ENCODE measurements at regions not wholly inside any gene's neighbourhood (a gene's known extent, or its start where the extent isn't known, plus 50 kb on each side); places are given as distances from the start of the nearest gene placed in this dataset.

DNA sequence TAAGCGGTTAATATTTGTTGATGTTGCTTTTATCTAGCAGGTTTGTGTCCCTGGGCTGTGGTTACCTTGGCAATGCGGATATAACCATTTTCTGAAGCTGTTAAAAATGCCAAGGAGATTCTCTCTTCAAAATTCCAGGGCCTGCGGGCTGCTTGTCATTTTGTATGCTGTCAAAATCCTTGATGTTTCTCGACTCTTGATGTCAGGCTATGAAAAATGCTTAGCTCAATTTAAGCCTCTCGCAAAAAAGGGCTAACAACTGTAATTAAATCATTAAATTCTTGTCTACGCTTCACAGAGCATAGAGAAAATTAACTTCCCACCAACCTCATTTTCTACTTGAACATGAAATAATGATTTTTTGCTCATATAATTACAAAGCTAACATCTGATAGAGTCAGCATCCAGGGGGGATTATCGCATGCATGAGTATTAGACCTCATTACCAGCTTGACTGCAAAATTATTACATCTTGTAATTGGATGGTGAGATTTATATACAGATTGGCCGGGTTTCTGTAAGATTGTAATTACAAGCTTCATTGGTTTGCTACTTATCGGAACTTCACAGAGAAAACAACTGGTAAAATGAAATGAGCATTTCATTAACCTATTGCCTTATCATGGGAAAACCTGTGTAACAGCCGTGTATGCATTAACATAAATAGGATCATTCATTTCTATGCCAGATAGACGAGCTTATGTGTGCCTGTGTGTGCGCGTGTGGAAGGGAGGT, 83.1 kb upstream of the IRX1 start:
- no peaks in the 10 kb centered on the region for H3K27me3 ChIP-seq (ENCODE audit: insufficient read depth, low read length)

GRCh38 chr5:3511934-3512333, 83.7 kb upstream of the IRX1 start:
- no peaks in the 10 kb centered on the region for H3K36me3 ChIP-seq (ENCODE audit: insufficient read depth, low read length)
- peaks cover 21% of the 10 kb centered on the region for H3K4me1 ChIP-seq (ENCODE audit: insufficient read depth, low read length)
- no peak overlapping the region for H3K4me3 ChIP-seq (ENCODE audit: low read length)
- no peaks in the 10 kb centered on the region for H3K27me3 ChIP-seq (ENCODE audit: insufficient read depth, low read length)
- H2AFZ ChIP-seq (ENCODE audit: low read depth, low read length) = no peak overlapping the region
- H3K9me3 ChIP-seq (ENCODE audit: low read length) = peaks cover 2% of the 10 kb centered on the region

More for the DNA sequence above, 83.1 kb upstream of the IRX1 start:
- Histone ChIP-seq H3K4me3 (ENCODE audit: low read length) (no peak overlapping the region), H2AFZ (ENCODE audit: low read depth, low read length) (no peak overlapping the region), H3K9me3 (ENCODE audit: low read length) (peaks cover 2% of the 10 kb centered on the region), H3K36me3 (ENCODE audit: insufficient read depth, low read length) (no peaks in the 10 kb centered on the region), H3K4me1 (ENCODE audit: insufficient read depth, low read length) (peaks cover 27% of the 10 kb centered on the region)

GRCh38 chr5:3511519-3511918, 84.1 kb upstream of the IRX1 start:
- Histone ChIP-seq H3K36me3 (ENCODE audit: insufficient read depth, low read length) (no peaks in the 10 kb centered on the region), H3K4me3 (ENCODE audit: low read length) (no peak overlapping the region), H3K9me3 (ENCODE audit: low read length) (peaks cover 2% of the 10 kb centered on the region), H3K27me3 (ENCODE audit: insufficient read depth, low read length) (no peaks in the 10 kb centered on the region), H2AFZ (ENCODE audit: low read depth, low read length) (no peak overlapping the region), H3K4me1 (ENCODE audit: insufficient read depth, low read length) (peaks cover 17% of the 10 kb centered on the region)

GRCh38 chr5:3510642-3511417, 84.8 kb upstream of the IRX1 start:
- no peaks in the 10 kb centered on the region for H3K36me3 ChIP-seq (ENCODE audit: insufficient read depth, low read length)
- no peaks in the 10 kb centered on the region for H3K27me3 ChIP-seq (ENCODE audit: insufficient read depth, low read length)

GRCh38 chr5:3509290-3509689, 86.3 kb upstream of the IRX1 start:
- Histone ChIP-seq H3K4me1 (ENCODE audit: insufficient read depth, low read length) (peaks cover 15% of the 10 kb centered on the region), H3K36me3 (ENCODE audit: insufficient read depth, low read length) (no peaks in the 10 kb centered on the region), H2AFZ (ENCODE audit: low read depth, low read length) (no peak overlapping the region), H3K27me3 (ENCODE audit: insufficient read depth, low read length) (no peaks in the 10 kb centered on the region), H3K9me3 (ENCODE audit: low read length) (peaks cover 2% of the 10 kb centered on the region), H3K4me3 (ENCODE audit: low read length) (no peak overlapping the region)

More at GRCh38 chr5:3510642-3511417, 84.8 kb upstream of the IRX1 start:
- H3K9me3 ChIP-seq (ENCODE audit: low read length) = peaks cover 2% of the 10 kb centered on the region
- no peak overlapping the region for H2AFZ ChIP-seq (ENCODE audit: low read depth, low read length)
- no peak overlapping the region for H3K4me3 ChIP-seq (ENCODE audit: low read length)
- H3K4me1 ChIP-seq (ENCODE audit: insufficient read depth, low read length) = peaks cover 15% of the 10 kb centered on the region

GRCh38 chr5:3508395-3508794, 87.2 kb upstream of the IRX1 start:
- Histone ChIP-seq H3K9me3 (ENCODE audit: low read length) (peaks cover 2% of the 10 kb centered on the region), H2AFZ (ENCODE audit: low read depth, low read length) (no peak overlapping the region), H3K4me1 (ENCODE audit: insufficient read depth, low read length) (peaks cover 15% of the 10 kb centered on the region), H3K36me3 (ENCODE audit: insufficient read depth, low read length) (no peaks in the 10 kb centered on the region), H3K4me3 (ENCODE audit: low read length) (no peak overlapping the region), H3K27me3 (ENCODE audit: insufficient read depth, low read length) (no peaks in the 10 kb centered on the region)

GRCh38 chr5:3490957-3491507, 104.6 kb upstream of the IRX1 start:
- Histone ChIP-seq H2AFZ (ENCODE audit: low read depth, low read length) (no peak overlapping the region), H3K9me3 (ENCODE audit: low read length) (no peaks in the 10 kb centered on the region), H3K27me3 (ENCODE audit: insufficient read depth, low read length) (no peaks in the 10 kb centered on the region), H3K36me3 (ENCODE audit: insufficient read depth, low read length) (no peaks in the 10 kb centered on the region), H3K4me1 (ENCODE audit: insufficient read depth, low read length) (no peaks in the 10 kb centered on the region), H3K4me3 (ENCODE audit: low read length) (no peak overlapping the region)

- H3K36me3 ChIP-seq (ENCODE audit: insufficient read depth, low read length) = no peaks in the 10 kb centered on the region
Measured at GRCh38 chr5:3489239-3489843, 106.3 kb upstream of the IRX1 start.

GRCh38 chr5:3484836-3485235, 110.8 kb upstream of the IRX1 start:
- Histone ChIP-seq H2AFZ (ENCODE audit: low read depth, low read length) (no peak overlapping the region), H3K4me3 (ENCODE audit: low read length) (no peak overlapping the region), H3K36me3 (ENCODE audit: insufficient read depth, low read length) (no peaks in the 10 kb centered on the region), H3K27me3 (ENCODE audit: insufficient read depth, low read length) (no peaks in the 10 kb centered on the region), H3K9me3 (ENCODE audit: low read length) (no peaks in the 10 kb centered on the region), H3K4me1 (ENCODE audit: insufficient read depth, low read length) (no peaks in the 10 kb centered on the region)

More at GRCh38 chr5:3489239-3489843, 106.3 kb upstream of the IRX1 start:
- Histone ChIP-seq H3K27me3 (ENCODE audit: insufficient read depth, low read length) (no peaks in the 10 kb centered on the region), H3K9me3 (ENCODE audit: low read length) (no peaks in the 10 kb centered on the region), H3K4me3 (ENCODE audit: low read length) (no peak overlapping the region), H3K4me1 (ENCODE audit: insufficient read depth, low read length) (no peaks in the 10 kb centered on the region), H2AFZ (ENCODE audit: low read depth, low read length) (no peak overlapping the region)

DNA sequence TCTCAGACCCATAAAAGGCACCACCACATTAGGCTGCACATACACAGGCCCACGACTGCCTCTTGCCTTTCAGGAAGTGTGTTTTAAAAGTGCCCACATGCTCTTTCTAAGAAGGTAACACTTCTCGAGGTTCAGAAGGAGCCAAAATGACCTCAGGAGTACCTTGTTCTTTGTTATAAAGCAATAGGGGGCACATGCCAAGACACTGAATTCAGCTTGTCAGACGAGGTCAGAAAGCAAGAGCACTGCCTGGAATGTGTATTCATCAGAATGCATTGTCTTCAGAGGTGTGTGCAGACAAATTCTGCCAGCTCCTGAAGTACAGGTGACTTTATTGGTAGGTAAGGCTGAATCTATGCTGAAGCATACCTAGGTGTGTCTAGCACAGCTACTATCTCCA, 114.5 kb upstream of the IRX1 start:
- H3K27me3 ChIP-seq (ENCODE audit: insufficient read depth, low read length) = no peaks in the 10 kb centered on the region
- H2AFZ ChIP-seq (ENCODE audit: low read depth, low read length) = no peak overlapping the region
- no peaks in the 10 kb centered on the region for H3K36me3 ChIP-seq (ENCODE audit: insufficient read depth, low read length)
- H3K9me3 ChIP-seq (ENCODE audit: low read length) = no peaks in the 10 kb centered on the region
- no peak overlapping the region for H3K4me3 ChIP-seq (ENCODE audit: low read length)
- no peaks in the 10 kb centered on the region for H3K4me1 ChIP-seq (ENCODE audit: insufficient read depth, low read length)

DNA sequence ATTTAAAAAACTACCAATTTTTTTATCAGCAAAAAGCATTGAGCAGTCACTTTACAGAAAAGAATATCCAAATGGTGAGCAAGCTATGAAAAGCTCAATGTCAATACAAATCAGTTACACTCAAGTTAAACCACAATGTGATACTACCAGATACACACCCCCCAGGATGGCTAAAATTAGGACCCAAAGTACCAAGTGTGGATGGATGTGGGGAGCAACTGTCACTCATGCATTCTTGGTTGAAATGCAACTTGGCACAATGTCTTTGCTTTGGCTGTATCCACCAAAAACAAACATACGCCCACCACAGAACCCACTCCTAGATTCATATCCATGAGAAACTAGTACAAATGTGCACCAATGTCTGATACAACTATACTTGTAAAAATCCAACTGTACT, 120.0 kb upstream of the IRX1 start:
- Histone ChIP-seq H2AFZ (ENCODE audit: low read depth, low read length) (no peak overlapping the region), H3K27me3 (ENCODE audit: insufficient read depth, low read length) (no peaks in the 10 kb centered on the region), H3K36me3 (ENCODE audit: insufficient read depth, low read length) (no peaks in the 10 kb centered on the region), H3K4me3 (ENCODE audit: low read length) (no peak overlapping the region), H3K4me1 (ENCODE audit: insufficient read depth, low read length) (no peaks in the 10 kb centered on the region), H3K9me3 (ENCODE audit: low read length) (no peaks in the 10 kb centered on the region)

DNA sequence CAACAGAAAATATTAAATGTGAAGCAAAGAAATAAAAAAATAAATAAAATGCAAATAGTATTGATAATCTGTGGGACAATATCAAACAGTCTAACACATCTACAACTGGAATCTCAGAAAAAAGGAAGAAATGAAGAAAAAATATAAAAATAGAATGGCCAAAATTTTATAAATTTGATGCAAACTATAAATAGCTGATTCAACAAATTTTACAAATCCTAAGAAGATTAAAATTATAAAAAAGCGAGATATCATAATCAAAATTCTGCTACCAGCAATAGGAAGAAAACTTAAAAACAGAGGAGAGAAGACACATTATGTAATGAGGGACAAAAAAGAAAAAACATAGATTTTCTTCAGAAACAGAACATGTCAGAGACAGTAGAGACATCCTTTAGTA, 129.2 kb upstream of the IRX1 start:
- Histone ChIP-seq H3K4me3 (ENCODE audit: low read length) (no peak overlapping the region), H3K36me3 (ENCODE audit: insufficient read depth, low read length) (no peaks in the 10 kb centered on the region), H2AFZ (ENCODE audit: low read depth, low read length) (no peak overlapping the region), H3K9me3 (ENCODE audit: low read length) (no peaks in the 10 kb centered on the region), H3K27me3 (ENCODE audit: insufficient read depth, low read length) (no peaks in the 10 kb centered on the region), H3K4me1 (ENCODE audit: insufficient read depth, low read length) (no peaks in the 10 kb centered on the region)

DNA sequence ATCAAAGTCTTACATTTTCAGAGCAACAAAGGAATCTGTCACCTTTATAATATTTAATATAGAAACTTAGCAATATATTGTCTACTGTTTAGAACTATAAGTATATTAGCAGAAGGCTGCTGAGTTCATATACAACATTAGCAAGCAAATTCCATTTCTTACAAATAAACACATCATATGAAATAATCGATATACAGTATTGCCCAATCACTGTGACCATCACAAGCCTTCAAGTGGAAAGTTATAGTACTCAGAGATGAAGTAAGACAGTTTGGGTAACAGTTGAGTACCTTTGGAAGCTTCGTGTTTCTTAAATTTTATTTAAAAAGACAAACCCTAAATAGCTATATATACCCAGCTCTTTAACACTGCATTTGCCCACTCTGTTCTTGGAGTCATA, 135.2 kb upstream of the IRX1 start:
- H3K4me3 ChIP-seq (ENCODE audit: low read length) = no peak overlapping the region

More for the DNA sequence above, 135.2 kb upstream of the IRX1 start:
- no peak overlapping the region for H2AFZ ChIP-seq (ENCODE audit: low read depth, low read length)
- H3K4me1 ChIP-seq (ENCODE audit: insufficient read depth, low read length) = no peaks in the 10 kb centered on the region
- H3K9me3 ChIP-seq (ENCODE audit: low read length) = no peaks in the 10 kb centered on the region
- no peaks in the 10 kb centered on the region for H3K36me3 ChIP-seq (ENCODE audit: insufficient read depth, low read length)
- H3K27me3 ChIP-seq (ENCODE audit: insufficient read depth, low read length) = no peaks in the 10 kb centered on the region

Data from neuron (in vitro differentiated cells).